Mesendoderm (in vitro differentiated cells): ENCODE measurements at regions not wholly inside any gene's neighbourhood (a gene's known extent, or its start where the extent isn't known, plus 50 kb on each side); places are given as distances from the start of the nearest gene placed in this dataset.

Experiments used
- DNase-seq: peaks from one replicate; pipeline ENCODE4 v3.0.0; 2013
- H2AK5ac ChIP-seq: 2 replicates; pipeline ENCODE4 v1.6.1; 2013; ENCODE audit warnings: low read length, inconsistent platforms
- H2BK120ac ChIP-seq: 2 replicates; pipeline ENCODE4 v1.6.1; 2013; ENCODE audit warnings: low read depth, mild to moderate bottlenecking, low read length, moderate library complexity, mixed read lengths
- H2BK15ac ChIP-seq: replicated peaks from 2 replicates; pipeline ENCODE4 v1.6.1; 2013; ENCODE audit warnings: low read depth, mild to moderate bottlenecking, moderate library complexity
- H2BK5ac ChIP-seq: 2 replicates; pipeline ENCODE4 v1.6.1; 2013; ENCODE audit warnings: low read length, inconsistent platforms
- H3K18ac ChIP-seq: 2 replicates; pipeline ENCODE4 v1.6.1; 2013; ENCODE audit warnings: mild to moderate bottlenecking, low read length, mixed read lengths
- H3K23ac ChIP-seq: one replicate; pipeline ENCODE4 v1.6.1; 2013; ENCODE audit warnings: low read length
- H3K27ac ChIP-seq: 2 replicates; pipeline ENCODE4 v1.5.1; 2013; ENCODE audit warnings: low read depth, mild to moderate bottlenecking, inconsistent platforms, low read length, moderate library complexity
- H3K27me3 ChIP-seq: 2 replicates; pipeline ENCODE4 v1.6.1; 2013; ENCODE audit warnings: low read length, control low read depth, mild to moderate bottlenecking, inconsistent platforms; ENCODE audit not compliant: insufficient read depth, poor library complexity
- H3K36me3 ChIP-seq: 2 replicates; pipeline ENCODE4 v1.6.1; 2013; ENCODE audit warnings: low read length, inconsistent platforms; ENCODE audit not compliant: control insufficient read depth, insufficient read depth
- H3K4ac ChIP-seq: one replicate; pipeline ENCODE4 v1.6.1; 2013; ENCODE audit warnings: low read depth, mild to moderate bottlenecking, low read length, moderate library complexity
- H3K4me1 ChIP-seq: 2 replicates; pipeline ENCODE4 v1.6.1; 2013; ENCODE audit warnings: low read depth, low read length, inconsistent platforms; ENCODE audit not compliant: control insufficient read depth
- H3K4me2 ChIP-seq: 2 replicates; pipeline ENCODE4 v1.6.1; 2013; ENCODE audit warnings: low read length
- H3K4me3 ChIP-seq: 2 replicates; pipeline ENCODE4 v1.5.1; 2013; ENCODE audit warnings: mild to moderate bottlenecking, low read length
- H3K56ac ChIP-seq: one replicate; pipeline ENCODE4 v1.6.1; 2013; ENCODE audit warnings: low read length
- H3K79me1 ChIP-seq: 2 replicates; pipeline ENCODE4 v1.6.1; 2013; ENCODE audit warnings: low read length, inconsistent platforms
- H3K79me2 ChIP-seq: 2 replicates; pipeline ENCODE4 v1.6.1; 2013; ENCODE audit warnings: mild to moderate bottlenecking, low read length; ENCODE audit not compliant: control insufficient read depth, insufficient read depth
- H3K9ac ChIP-seq: 2 replicates; pipeline ENCODE4 v1.6.1; 2013; ENCODE audit warnings: low read length, inconsistent platforms
- H4K5ac ChIP-seq: one replicate; pipeline ENCODE4 v1.6.1; 2013; ENCODE audit warnings: low read length
- H4K8ac ChIP-seq: one replicate; pipeline ENCODE4 v1.6.1; 2013; ENCODE audit warnings: low read depth, mild to moderate bottlenecking, control low read depth, low read length, moderate library complexity
- WGBS: extraction: QIAGEN DNeasy Blood & Tissue Kit; methylation state at CpG from one replicate; pipeline ENCODE4 v1.1.7; 2013; ENCODE audit warnings: low lambda C conversion rate, missing lambda C conversion rate; ENCODE audit not compliant: insufficient coverage; ENCODE audit errors: extremely low coverage; 5-methylcytosine and 5-hydroxymethylcytosine counted together

GRCh38 chr4:177177541-177178081 lies 132.1 kb upstream of the NEIL3 start:
- Histone ChIP-seq H3K36me3 (no peaks in the 10 kb centered on the region), H4K8ac (no peak overlapping the region), H3K4me1 (no peaks in the 10 kb centered on the region), H2BK15ac (no peak overlapping the region), H2AK5ac (no peak overlapping the region), H3K23ac (no peak overlapping the region), H4K5ac (no peak overlapping the region), H3K4ac (no peak overlapping the region), H3K27ac (no peak overlapping the region), H3K79me1 (no peaks in the 10 kb centered on the region), H2BK5ac (no peak overlapping the region), H2BK120ac (no peak overlapping the region), H3K79me2 (no peaks in the 10 kb centered on the region), H3K27me3 (no peaks in the 10 kb centered on the region), H3K4me3 (no peak overlapping the region), H3K18ac (no peak overlapping the region), H3K4me2 (no peak overlapping the region), H3K56ac (no peak overlapping the region), H3K9ac (no peak overlapping the region)
- no peak for DNase-seq
- no CpG with 5 or more reads among the region's 1 CpG for WGBS

- H2AK5ac ChIP-seq, result no peak overlapping the region
- H3K9ac ChIP-seq, result no peak overlapping the region
- DNase-seq, result no peak
- H2BK15ac ChIP-seq, result no peak overlapping the region
- no peak overlapping the region for H3K4ac ChIP-seq
- H3K23ac ChIP-seq, result no peak overlapping the region
- no peak overlapping the region for H3K4me2 ChIP-seq
- H3K56ac ChIP-seq, result no peak overlapping the region
- H3K79me1 ChIP-seq, result no peaks in the 10 kb centered on the region
- no peaks in the 10 kb centered on the region for H3K36me3 ChIP-seq
- H3K79me2 ChIP-seq, result no peaks in the 10 kb centered on the region
- no peaks in the 10 kb centered on the region for H3K4me1 ChIP-seq
- no peak overlapping the region for H4K8ac ChIP-seq
- H3K27ac ChIP-seq, result no peak overlapping the region
- no peak overlapping the region for H4K5ac ChIP-seq
- WGBS, result no CpG with 5 or more reads among the region's 1 CpG
- no peaks in the 10 kb centered on the region for H3K27me3 ChIP-seq
- no peak overlapping the region for H2BK5ac ChIP-seq
- H3K4me3 ChIP-seq, result no peak overlapping the region
- no peak overlapping the region for H2BK120ac ChIP-seq
- no peak overlapping the region for H3K18ac ChIP-seq
These were observed 131.4 kb upstream of the NEIL3 start for GRCh38 chr4:177178246-177178645.

- no CpG with 5 or more reads among the region's 4 CpGs for WGBS
- H3K79me1 ChIP-seq, result no peaks in the 10 kb centered on the region
- no peak overlapping the region for H3K56ac ChIP-seq
- no peak overlapping the region for H2AK5ac ChIP-seq
- no peak overlapping the region for H3K4ac ChIP-seq
- H3K79me2 ChIP-seq, result no peaks in the 10 kb centered on the region
- H4K8ac ChIP-seq, result no peak overlapping the region
- peak; percentile 26 for DNase-seq
- no peak overlapping the region for H3K9ac ChIP-seq
- no peak overlapping the region for H3K23ac ChIP-seq
- H4K5ac ChIP-seq, result no peak overlapping the region
- no peaks in the 10 kb centered on the region for H3K27me3 ChIP-seq
- H2BK5ac ChIP-seq, result no peak overlapping the region
- no peak overlapping the region for H3K27ac ChIP-seq
- H3K36me3 ChIP-seq, result no peaks in the 10 kb centered on the region
- H3K4me2 ChIP-seq, result no peak overlapping the region
- no peak overlapping the region for H2BK15ac ChIP-seq
- H3K4me3 ChIP-seq, result no peak overlapping the region
- H3K4me1 ChIP-seq, result no peaks in the 10 kb centered on the region
- H3K18ac ChIP-seq, result no peak overlapping the region
- H2BK120ac ChIP-seq, result no peak overlapping the region
These were observed 127.5 kb upstream of the NEIL3 start for GRCh38 chr4:177182166-177182565.

- no CpG with 5 or more reads among the region's 1 CpG for WGBS
- H3K56ac ChIP-seq, result no peak overlapping the region
- no peak overlapping the region for H3K27ac ChIP-seq
These were observed 126.9 kb upstream of the NEIL3 start for GRCh38 chr4:177182728-177183127.

GRCh38 chr4:177185151-177185550 lies 124.5 kb upstream of the NEIL3 start:
- Histone ChIP-seq H3K9ac (no peak overlapping the region), H3K56ac (no peak overlapping the region), H4K8ac (no peak overlapping the region), H2BK15ac (no peak overlapping the region), H3K79me1 (no peaks in the 10 kb centered on the region), H3K79me2 (no peaks in the 10 kb centered on the region), H2BK120ac (no peak overlapping the region), H3K4ac (no peak overlapping the region), H2BK5ac (no peak overlapping the region), H3K36me3 (no peaks in the 10 kb centered on the region), H3K4me1 (no peaks in the 10 kb centered on the region), H2AK5ac (no peak overlapping the region), H3K23ac (no peak overlapping the region), H3K4me2 (no peak overlapping the region), H3K27ac (no peak overlapping the region), H3K27me3 (no peaks in the 10 kb centered on the region), H3K4me3 (no peak overlapping the region), H3K18ac (no peak overlapping the region), H4K5ac (no peak overlapping the region)
- peak; percentile 11 for DNase-seq
- WGBS, result no CpG with 5 or more reads among the region's 2 CpGs

More at GRCh38 chr4:177182728-177183127, 126.9 kb upstream of the NEIL3 start:
- Histone ChIP-seq H2AK5ac (no peak overlapping the region), H2BK15ac (no peak overlapping the region), H3K36me3 (no peaks in the 10 kb centered on the region), H2BK5ac (no peak overlapping the region), H3K4me3 (no peak overlapping the region), H4K8ac (no peak overlapping the region), H3K9ac (no peak overlapping the region), H2BK120ac (no peak overlapping the region), H3K4me2 (no peak overlapping the region), H3K79me2 (no peaks in the 10 kb centered on the region), H4K5ac (no peak overlapping the region), H3K18ac (no peak overlapping the region), H3K27me3 (no peaks in the 10 kb centered on the region), H3K23ac (no peak overlapping the region), H3K4me1 (no peaks in the 10 kb centered on the region), H3K4ac (no peak overlapping the region), H3K79me1 (no peaks in the 10 kb centered on the region)
- DNase-seq, result peak; percentile 43

- DNase-seq, result peak; percentile 1
These were observed 124.1 kb upstream of the NEIL3 start for GRCh38 chr4:177185579-177185978.

More at GRCh38 chr4:177185579-177185978, 124.1 kb upstream of the NEIL3 start:
- no peak overlapping the region for H3K4me2 ChIP-seq
- no peak overlapping the region for H3K23ac ChIP-seq
- H2BK15ac ChIP-seq, result no peak overlapping the region
- no peak overlapping the region for H3K4ac ChIP-seq
- no peak overlapping the region for H2BK120ac ChIP-seq
- no peak overlapping the region for H3K27ac ChIP-seq
- H3K79me2 ChIP-seq, result no peaks in the 10 kb centered on the region
- no peaks in the 10 kb centered on the region for H3K27me3 ChIP-seq
- no peak overlapping the region for H3K4me3 ChIP-seq
- H2AK5ac ChIP-seq, result no peak overlapping the region
- no peak overlapping the region for H3K9ac ChIP-seq
- no peak overlapping the region for H2BK5ac ChIP-seq
- WGBS, result no CpG with 5 or more reads among the region's 2 CpGs
- no peak overlapping the region for H4K8ac ChIP-seq
- H3K79me1 ChIP-seq, result no peaks in the 10 kb centered on the region
- no peak overlapping the region for H3K18ac ChIP-seq
- H3K36me3 ChIP-seq, result no peaks in the 10 kb centered on the region
- H3K56ac ChIP-seq, result no peak overlapping the region
- H3K4me1 ChIP-seq, result no peaks in the 10 kb centered on the region
- no peak overlapping the region for H4K5ac ChIP-seq
